ENCODE measurements at regions not wholly inside any gene's neighbourhood (a gene's known extent, or its start where the extent isn't known, plus 50 kb on each side); places are given as distances from the start of the nearest gene placed in this dataset.

GRCh38 chr10:88200312-88201032, 337.0 kb downstream of the PTEN start:
- WGBS, 3 donors = 63 to 85% (median 82%) methylated on average over 3 of the region's 3 CpGs

GRCh38 chr10:88205842-88206446, 342.5 kb downstream of the PTEN start:
- H3K27ac ChIP-seq (ENCODE audit: low read depth, low read length) = no peak overlapping the region
- WGBS, 3 donors = 78 to 86% (median 81%) methylated on average over 2 of the region's 2 CpGs

More at GRCh38 chr10:88200312-88201032, 337.0 kb downstream of the PTEN start:
- no peak overlapping the region for H3K27ac ChIP-seq (ENCODE audit: low read depth, low read length)

- WGBS, 3 donors = 55 to 81% (median 76%) methylated on average over 3 of the region's 3 CpGs
Observed at GRCh38 chr10:88207121-88207546, 343.7 kb downstream of the PTEN start.

GRCh38 chr10:88209231-88209630, 345.8 kb downstream of the PTEN start:
- no peak overlapping the region for H3K27ac ChIP-seq (ENCODE audit: low read depth, low read length)
- WGBS, 3 donors = 96 to 98% (median 97%) methylated on average over 4 of the region's 4 CpGs

More at GRCh38 chr10:88207121-88207546, 343.7 kb downstream of the PTEN start:
- no peak overlapping the region for H3K27ac ChIP-seq (ENCODE audit: low read depth, low read length)

GRCh38 chr10:88209837-88210561, 346.6 kb downstream of the PTEN start:
- H3K27ac ChIP-seq (ENCODE audit: low read depth, low read length) = no peak overlapping the region
- 72 to 92% (median 84%) methylated on average over 5 of the region's 5 CpGs for WGBS, 3 donors

- no peak overlapping the region for H3K27ac ChIP-seq (ENCODE audit: low read depth, low read length)
- WGBS, 3 donors = 88 to 100% (median 94%) methylated on average over 1 of the region's 1 CpG
Observed at GRCh38 chr10:88211230-88211629, 347.8 kb downstream of the PTEN start.

GRCh38 chr10:88212069-88212468, 348.6 kb downstream of the PTEN start:
- no peak overlapping the region for H3K27ac ChIP-seq (ENCODE audit: low read depth, low read length)

- H3K27ac ChIP-seq (ENCODE audit: low read depth, low read length) = no peak overlapping the region
- WGBS, 3 donors = 93 to 94% (median 93%) methylated on average over 6 of the region's 6 CpGs
Observed at GRCh38 chr10:88213065-88213605, 349.7 kb downstream of the PTEN start.

- 82 to 95% (median 93%) methylated on average over 3 of the region's 3 CpGs for WGBS, 3 donors
- H3K27ac ChIP-seq (ENCODE audit: low read depth, low read length) = no peak overlapping the region
Observed at GRCh38 chr10:88216976-88217375, 353.6 kb downstream of the PTEN start.

GRCh38 chr10:88218362-88218761, 354.9 kb downstream of the PTEN start:
- 80 to 90% (median 82%) methylated on average over 3 of the region's 3 CpGs for WGBS, 3 donors
- H3K27ac ChIP-seq (ENCODE audit: low read depth, low read length) = no peak overlapping the region

GRCh38 chr10:88219753-88220152, 356.3 kb downstream of the PTEN start:
- WGBS, 3 donors = 87 to 94% (median 94%) methylated on average over 2 of the region's 2 CpGs
- H3K27ac ChIP-seq (ENCODE audit: low read depth, low read length) = no peak overlapping the region

GRCh38 chr10:88221010-88221973, 357.9 kb downstream of the PTEN start:
- H3K27ac ChIP-seq (ENCODE audit: low read depth, low read length) = no peak overlapping the region
- 73 to 84% (median 79%) methylated on average over 6 of the region's 6 CpGs for WGBS, 3 donors

- H3K27ac ChIP-seq (ENCODE audit: low read depth, low read length) = no peak overlapping the region
- 66 to 84% (median 81%) methylated on average over 1 of the region's 1 CpG for WGBS, 3 donors
Observed at GRCh38 chr10:88222881-88223280, 359.5 kb downstream of the PTEN start.

All from adipose tissue (tissue), 3 donors.